GM13976 (cell line): ENCODE measurements at regions not wholly inside any gene's neighbourhood (a gene's known extent, or its start where the extent isn't known, plus 50 kb on each side); places are given as distances from the start of the nearest gene placed in this dataset.

Source experiments
- DNase-seq: peaks from one replicate; pipeline ENCODE4 v3.0.0; 2012; ENCODE audit warnings: low spot score
- CTCF ChIP-seq: IDR thresholded peaks from 2 replicates; pipeline ENCODE4 v1.5.1; 2012; ENCODE audit warnings: borderline replicate concordance, mild to moderate bottlenecking; ENCODE audit not compliant: insufficient read depth; ENCODE audit errors: extremely low read depth, missing control alignments, control extremely low read depth
- in situ Hi-C: fragments of 300-500 bp; cut with MboI; formaldehyde crosslinking; loops from one replicate; pipeline ENCODE4 v1.12.0; 2022; ENCODE audit warnings: low sequenced_read_pairs, mixed read lengths, inconsistent platforms; ENCODE audit not compliant: unreplicated experiment

DNA sequence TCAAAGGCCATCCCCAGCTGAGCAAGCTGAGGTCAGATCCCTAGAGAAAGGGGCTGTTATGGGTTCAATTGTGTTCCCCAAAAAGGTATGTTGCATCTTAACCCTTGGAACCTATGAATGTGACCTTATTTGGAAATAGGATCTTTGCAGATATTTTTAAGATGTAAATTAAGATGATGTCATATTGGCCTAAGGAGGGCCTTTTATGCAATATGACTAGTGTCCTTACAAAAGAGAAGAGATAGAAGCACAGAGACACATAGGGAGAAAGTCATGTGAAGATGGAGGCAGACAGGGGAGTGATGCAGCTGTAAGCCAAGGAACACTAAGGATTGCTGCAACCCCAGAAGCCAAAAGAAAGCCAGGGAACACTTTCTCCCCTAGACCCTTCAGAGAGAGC, 144.3 kb upstream of the TAB2 start:
- in situ Hi-C loops, result no loop called here
- TF ChIP-seq CTCF, result no peak
- DNase-seq, result no peak

- in situ Hi-C loops, result no loop called here
- DNase-seq, result no peak
- no peak for TF ChIP-seq CTCF
Observed at GRCh38 chr6:149174962-149175361, 142.6 kb upstream of the TAB2 start.

DNA sequence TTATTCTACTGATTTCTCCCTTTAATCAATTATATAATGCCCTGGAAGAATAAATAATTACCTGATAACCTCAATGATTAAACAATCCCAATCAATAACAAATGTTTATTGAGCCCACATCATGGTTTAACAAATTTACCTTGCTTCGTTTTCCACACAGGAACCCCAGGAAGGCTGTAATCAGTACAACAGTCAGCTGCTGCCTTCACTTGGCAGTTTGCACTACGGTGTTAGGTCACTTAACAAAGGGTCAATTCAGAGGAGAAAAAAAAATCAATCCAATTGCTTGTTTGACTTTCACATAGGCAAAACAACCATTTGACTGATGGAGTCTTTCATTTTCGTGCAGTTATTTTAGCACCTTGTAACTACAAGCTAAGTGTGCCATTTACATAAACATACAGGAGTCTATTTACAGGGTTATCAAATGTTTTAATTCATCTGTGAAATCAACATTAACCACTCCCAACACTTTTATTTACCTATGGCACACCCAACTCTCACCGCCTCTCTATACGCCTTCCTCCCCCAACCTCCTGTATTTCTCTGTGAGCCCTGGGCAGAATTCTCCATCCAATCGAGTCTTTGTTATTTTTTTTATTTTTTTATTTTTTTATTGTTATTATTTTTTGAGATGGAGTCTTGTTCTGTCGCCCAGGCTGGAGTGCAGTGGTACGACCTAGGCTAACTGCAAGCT, 140.4 kb upstream of the TAB2 start:
- no peak for TF ChIP-seq CTCF
- in situ Hi-C loops, result no loop called here

GRCh38 chr6:149179431-149179830, 138.1 kb upstream of the TAB2 start:
- no peak for DNase-seq
- no peak for TF ChIP-seq CTCF
- in situ Hi-C loops, result no loop called here

More for the DNA sequence above, 140.4 kb upstream of the TAB2 start:
- no peak for DNase-seq

- no peak for TF ChIP-seq CTCF
- no peak for DNase-seq
- in situ Hi-C loops, result no loop called here
Observed at GRCh38 chr6:149181304-149181703, 136.2 kb upstream of the TAB2 start.

- in situ Hi-C loops, result no loop called here
- no peak for TF ChIP-seq CTCF
- DNase-seq, result no peak
Observed at GRCh38 chr6:149182262-149182661, 135.2 kb upstream of the TAB2 start.
